Loucy (cell line): ENCODE measurements at regions not wholly inside any gene's neighbourhood (a gene's known extent, or its start where the extent isn't known, plus 50 kb on each side); places are given as distances from the start of the nearest gene placed in this dataset.

Source experiments
- H2AFZ ChIP-seq: fragments of 200-600 bp; sonication (generic); 2 replicates; pipeline ENCODE4 v1.6.0; 2016; ENCODE audit warnings: antibody characterized with exemption, mild to moderate bottlenecking, low read length, moderate library complexity
- H3F3A ChIP-seq: fragments of 200-600 bp; 2 replicates; pipeline ENCODE4 v1.6.0; 2016; ENCODE audit warnings: antibody characterized with exemption, low read depth, mild to moderate bottlenecking
- H3K27me3 ChIP-seq: fragments of 200-600 bp; sonication (generic); 2 replicates; pipeline ENCODE4 v1.6.1; 2014; ENCODE audit warnings: low read length, mild to moderate bottlenecking; ENCODE audit not compliant: insufficient read depth, poor library complexity, severe bottlenecking
- H3K36me3 ChIP-seq: fragments of 200-600 bp; sonication (generic); 2 replicates; pipeline ENCODE4 v1.6.1; 2016; ENCODE audit warnings: low read length; ENCODE audit not compliant: insufficient read depth
- H3K4me1 ChIP-seq: fragments of 200-600 bp; sonication (generic); 2 replicates; pipeline ENCODE4 v1.5.1; 2014; ENCODE audit warnings: low read length, mild to moderate bottlenecking; ENCODE audit not compliant: insufficient read depth, poor library complexity, severe bottlenecking
- H3K4me2 ChIP-seq: fragments of 200-600 bp; sonication (generic); 2 replicates; pipeline ENCODE4 v1.6.0; 2014; ENCODE audit warnings: antibody characterized with exemption, low read length, low read depth, mild to moderate bottlenecking; ENCODE audit not compliant: poor library complexity, severe bottlenecking
- H3K4me3 ChIP-seq: fragments of 200-600 bp; sonication (generic); 2 replicates; pipeline ENCODE4 v1.5.1; 2014; ENCODE audit warnings: low read length, mild to moderate bottlenecking, mixed read lengths; ENCODE audit not compliant: poor library complexity, severe bottlenecking
- H3K79me2 ChIP-seq: fragments of 200-600 bp; sonication (generic); 2 replicates; pipeline ENCODE4 v1.6.1; 2014; ENCODE audit warnings: low read length; ENCODE audit not compliant: insufficient read depth
- H3K9ac ChIP-seq: fragments of 200-600 bp; sonication (generic); 2 replicates; pipeline ENCODE4 v1.6.0; 2014; ENCODE audit warnings: mild to moderate bottlenecking, low read depth, low read length, moderate library complexity; ENCODE audit not compliant: poor library complexity, severe bottlenecking
- H3K9me2 ChIP-seq: fragments of 200-600 bp; sonication (generic); replicated peaks from 2 replicates; pipeline ENCODE4 v1.6.1; 2016; ENCODE audit warnings: low read depth, low read length, mixed read lengths
- H3K9me3 ChIP-seq: fragments of 200-600 bp; sonication (generic); 2 replicates; pipeline ENCODE4 v1.6.1; 2014; ENCODE audit warnings: mild to moderate bottlenecking, antibody characterized with exemption, low read length, low read depth; ENCODE audit not compliant: insufficient read depth
- H4K20me1 ChIP-seq: fragments of 200-600 bp; sonication (generic); 2 replicates; pipeline ENCODE4 v1.6.0; 2014; ENCODE audit warnings: antibody characterized with exemption, low read length, mild to moderate bottlenecking; ENCODE audit not compliant: insufficient read depth, poor library complexity, severe bottlenecking
- EZH2phosphoT487 ChIP-seq: fragments of 200-600 bp; IDR thresholded peaks from 2 replicates; pipeline ENCODE4 v1.6.1; 2018; ENCODE audit warnings: antibody characterized with exemption, mild to moderate bottlenecking, moderate library complexity, borderline replicate concordance
- TF ChIP-seq, protein P1 (sequence below): fragments of 200-600 bp; sonication (generic); conservative IDR thresholded peaks from 2 replicates; pipeline ENCODE4 v1.5.1; 2014; ENCODE audit warnings: mild to moderate bottlenecking, antibody characterized with exemption, low read length

DNA sequence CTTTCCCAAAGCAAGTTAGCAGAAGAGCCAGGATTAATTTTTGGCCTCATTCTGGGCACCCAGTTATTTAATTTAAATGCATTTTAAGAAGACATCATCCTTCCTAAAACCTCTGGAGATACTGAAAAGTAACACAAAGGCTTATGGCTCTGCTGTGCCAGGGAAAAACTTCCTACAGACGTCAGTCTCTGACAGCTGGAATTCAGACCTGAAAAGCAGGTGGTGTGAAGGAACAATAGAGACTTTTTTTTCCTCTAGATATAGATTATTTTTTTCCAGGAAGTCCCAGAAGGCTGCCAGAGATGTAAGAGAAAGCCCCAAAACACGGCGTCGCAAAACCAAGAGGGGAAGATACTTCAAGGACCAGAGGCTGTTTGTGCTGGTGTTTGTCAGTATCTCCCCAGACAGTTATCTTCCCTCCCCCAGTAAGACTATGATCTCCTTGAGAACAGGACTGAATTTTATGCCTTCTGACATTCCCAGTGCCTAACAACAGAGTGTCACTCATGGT lies 88.7 kb upstream of the RASEF start:
- TF ChIP-seq EZH2phosphoT487, result no peak
- TF ChIP-seq, protein P1, sequence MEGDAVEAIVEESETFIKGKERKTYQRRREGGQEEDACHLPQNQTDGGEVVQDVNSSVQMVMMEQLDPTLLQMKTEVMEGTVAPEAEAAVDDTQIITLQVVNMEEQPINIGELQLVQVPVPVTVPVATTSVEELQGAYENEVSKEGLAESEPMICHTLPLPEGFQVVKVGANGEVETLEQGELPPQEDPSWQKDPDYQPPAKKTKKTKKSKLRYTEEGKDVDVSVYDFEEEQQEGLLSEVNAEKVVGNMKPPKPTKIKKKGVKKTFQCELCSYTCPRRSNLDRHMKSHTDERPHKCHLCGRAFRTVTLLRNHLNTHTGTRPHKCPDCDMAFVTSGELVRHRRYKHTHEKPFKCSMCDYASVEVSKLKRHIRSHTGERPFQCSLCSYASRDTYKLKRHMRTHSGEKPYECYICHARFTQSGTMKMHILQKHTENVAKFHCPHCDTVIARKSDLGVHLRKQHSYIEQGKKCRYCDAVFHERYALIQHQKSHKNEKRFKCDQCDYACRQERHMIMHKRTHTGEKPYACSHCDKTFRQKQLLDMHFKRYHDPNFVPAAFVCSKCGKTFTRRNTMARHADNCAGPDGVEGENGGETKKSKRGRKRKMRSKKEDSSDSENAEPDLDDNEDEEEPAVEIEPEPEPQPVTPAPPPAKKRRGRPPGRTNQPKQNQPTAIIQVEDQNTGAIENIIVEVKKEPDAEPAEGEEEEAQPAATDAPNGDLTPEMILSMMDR, result no peak
- H3F3A ChIP-seq, result no peaks in the 10 kb centered on the region
- no peak overlapping the region for H2AFZ ChIP-seq
- H3K9me3 ChIP-seq, result no peaks in the 10 kb centered on the region
- no peaks in the 10 kb centered on the region for H4K20me1 ChIP-seq
- H3K27me3 ChIP-seq, result no peaks in the 10 kb centered on the region
- H3K9ac ChIP-seq, result no peak overlapping the region
- no peak overlapping the region for H3K4me2 ChIP-seq
- H3K9me2 ChIP-seq, result no peaks in the 10 kb centered on the region
- no peaks in the 10 kb centered on the region for H3K79me2 ChIP-seq
- no peak overlapping the region for H3K4me3 ChIP-seq
- H3K4me1 ChIP-seq, result peaks cover 16% of the 10 kb centered on the region
- H3K36me3 ChIP-seq, result no peaks in the 10 kb centered on the region

DNA sequence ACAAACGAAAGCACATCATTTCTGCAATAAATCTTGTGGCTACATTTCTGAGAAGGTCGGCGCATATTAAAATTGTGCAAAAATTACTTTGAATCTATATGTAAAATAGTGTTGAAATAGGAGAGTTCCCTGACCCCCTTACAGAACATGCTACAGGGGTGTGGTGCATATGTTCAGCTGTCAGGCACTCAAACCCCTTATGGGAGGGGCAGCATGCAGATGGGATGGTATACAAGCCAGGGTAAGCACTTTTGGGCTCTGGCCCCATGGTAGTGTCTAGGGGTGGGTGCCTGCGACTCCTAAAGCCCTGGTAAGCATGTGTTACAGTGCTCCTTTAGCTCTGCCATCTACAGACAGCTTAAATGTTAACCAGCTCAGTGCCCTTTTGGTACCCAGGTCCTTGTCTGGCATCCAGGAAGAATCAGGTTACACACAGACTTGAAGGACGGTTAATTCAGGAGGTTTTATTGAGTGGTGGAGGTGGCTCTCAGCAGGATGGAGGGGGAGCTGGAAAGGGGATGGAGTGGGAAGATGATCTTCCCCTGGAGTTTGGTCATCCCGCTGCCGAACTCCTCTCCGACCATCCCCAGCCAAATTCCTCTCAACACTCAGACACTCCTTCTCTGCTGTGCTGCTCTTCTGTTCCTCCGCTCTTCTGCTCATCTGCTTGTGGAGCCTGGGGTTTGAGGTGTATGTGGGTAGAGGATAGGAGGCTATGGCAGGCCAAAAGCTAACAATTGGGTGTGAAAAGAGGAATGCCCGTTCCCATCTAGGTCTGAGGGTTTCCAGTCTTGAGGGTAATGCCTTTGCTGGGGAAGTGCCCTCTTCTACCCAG lies 84.6 kb upstream of the RASEF start:
- no peaks in the 10 kb centered on the region for H3K36me3 ChIP-seq

DNA sequence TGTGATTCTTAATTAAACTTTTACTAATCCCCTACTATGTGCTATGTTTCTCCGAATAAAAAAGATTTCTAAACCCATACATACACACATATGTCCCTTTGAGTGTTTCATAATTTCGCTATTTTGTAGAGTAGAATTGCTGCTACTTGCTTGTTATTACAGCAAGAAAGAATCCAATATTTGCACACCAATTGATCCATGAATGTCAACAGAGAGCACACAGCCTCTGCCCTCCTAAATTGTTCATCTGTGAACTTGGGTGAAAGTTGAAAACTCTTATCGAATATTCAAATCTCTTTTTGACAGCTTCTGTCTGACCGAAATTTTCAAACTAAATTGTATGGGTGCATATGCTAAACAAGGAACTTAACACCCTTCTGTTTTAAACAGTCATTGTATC lies 83.4 kb upstream of the RASEF start:
- Histone ChIP-seq H3K27me3 (no peaks in the 10 kb centered on the region), H3K4me3 (no peak overlapping the region), H3K4me2 (no peak overlapping the region), H2AFZ (no peak overlapping the region), H3F3A (no peaks in the 10 kb centered on the region), H3K9ac (no peak overlapping the region), H3K79me2 (no peaks in the 10 kb centered on the region), H3K4me1 (no peaks in the 10 kb centered on the region), H4K20me1 (no peaks in the 10 kb centered on the region), H3K36me3 (no peaks in the 10 kb centered on the region), H3K9me3 (no peaks in the 10 kb centered on the region), H3K9me2 (no peaks in the 10 kb centered on the region)
- TF ChIP-seq, protein P1, result no peak
- no peak for TF ChIP-seq EZH2phosphoT487

More for the DNA sequence above, 84.6 kb upstream of the RASEF start:
- Histone ChIP-seq H4K20me1 (no peaks in the 10 kb centered on the region), H3K4me3 (no peak overlapping the region), H3K4me1 (no peaks in the 10 kb centered on the region), H2AFZ (no peak overlapping the region), H3K79me2 (no peaks in the 10 kb centered on the region), H3F3A (no peaks in the 10 kb centered on the region), H3K27me3 (no peaks in the 10 kb centered on the region), H3K9me3 (no peaks in the 10 kb centered on the region), H3K9ac (no peak overlapping the region), H3K9me2 (no peaks in the 10 kb centered on the region), H3K4me2 (no peak overlapping the region)
- TF ChIP-seq, protein P1, result no peak
- no peak for TF ChIP-seq EZH2phosphoT487
